Upper lobe of left lung (tissue), 4 donors: ENCODE measurements at regions not wholly inside any gene's neighbourhood (a gene's known extent, or its start where the extent isn't known, plus 50 kb on each side); places are given as distances from the start of the nearest gene placed in this dataset.

ENCODE experiments used
- EP300 ChIP-seq, 4 donors: sonication (generic); formaldehyde crosslinking; IDR thresholded peaks; one replicate each; pipeline ENCODE4 v1.5.1; 2017; ENCODE audit warnings: antibody characterized with exemption in 4 of 4, control low read depth in 2 of 4
- POLR2A ChIP-seq, 4 donors: fragments of 450-650 bp; IDR thresholded peaks; one replicate each; pipeline ENCODE4 v1.5.1; 2016 to 2017; ENCODE audit warnings: antibody characterized with exemption in 4 of 4, mild to moderate bottlenecking in 2 of 4
- TF ChIP-seq, protein P1 (sequence below), 6 experiments: fragments of 450-650 bp in 4 of 6; fragments of 200-600 bp in 2 of 6; sonication (generic) in 2 of 6; IDR thresholded peaks; one replicate each; pipeline ENCODE4 v1.5.1; 2016 to 2019; ENCODE audit warnings: antibody characterized with exemption in 6 of 6

DNA sequence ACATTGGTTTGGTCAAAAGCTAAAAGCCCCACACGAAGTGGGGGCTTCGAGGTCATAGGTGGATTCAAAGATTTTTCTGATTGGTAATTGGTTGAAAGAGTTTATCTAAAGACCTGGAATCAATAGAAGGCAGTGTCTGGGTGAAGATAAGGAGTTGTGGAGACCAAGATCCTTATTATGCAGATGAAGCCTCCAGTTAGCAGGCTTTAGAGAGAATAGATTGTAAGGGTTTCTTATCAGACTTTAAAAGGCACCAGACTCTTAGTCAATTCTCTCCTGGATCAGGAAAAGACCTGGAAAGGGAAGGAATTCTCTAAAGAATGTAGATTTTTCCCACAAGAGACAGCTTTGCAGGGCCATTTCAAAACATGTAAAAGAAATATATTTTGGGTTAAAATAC is 260.2 kb downstream of the PHF14 start:
- TF ChIP-seq POLR2A (IDR thresholded peaks at IDR 0.05) (no peak), EP300 (IDR thresholded peaks at IDR 0.05) (no peak)
- TF ChIP-seq, protein P1, sequence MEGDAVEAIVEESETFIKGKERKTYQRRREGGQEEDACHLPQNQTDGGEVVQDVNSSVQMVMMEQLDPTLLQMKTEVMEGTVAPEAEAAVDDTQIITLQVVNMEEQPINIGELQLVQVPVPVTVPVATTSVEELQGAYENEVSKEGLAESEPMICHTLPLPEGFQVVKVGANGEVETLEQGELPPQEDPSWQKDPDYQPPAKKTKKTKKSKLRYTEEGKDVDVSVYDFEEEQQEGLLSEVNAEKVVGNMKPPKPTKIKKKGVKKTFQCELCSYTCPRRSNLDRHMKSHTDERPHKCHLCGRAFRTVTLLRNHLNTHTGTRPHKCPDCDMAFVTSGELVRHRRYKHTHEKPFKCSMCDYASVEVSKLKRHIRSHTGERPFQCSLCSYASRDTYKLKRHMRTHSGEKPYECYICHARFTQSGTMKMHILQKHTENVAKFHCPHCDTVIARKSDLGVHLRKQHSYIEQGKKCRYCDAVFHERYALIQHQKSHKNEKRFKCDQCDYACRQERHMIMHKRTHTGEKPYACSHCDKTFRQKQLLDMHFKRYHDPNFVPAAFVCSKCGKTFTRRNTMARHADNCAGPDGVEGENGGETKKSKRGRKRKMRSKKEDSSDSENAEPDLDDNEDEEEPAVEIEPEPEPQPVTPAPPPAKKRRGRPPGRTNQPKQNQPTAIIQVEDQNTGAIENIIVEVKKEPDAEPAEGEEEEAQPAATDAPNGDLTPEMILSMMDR (IDR thresholded peaks at IDR 0.05), result no peak
